Upper lobe of right lung (tissue), 1 donor: ENCODE measurements at regions not wholly inside any gene's neighbourhood (a gene's known extent, or its start where the extent isn't known, plus 50 kb on each side); places are given as distances from the start of the nearest gene placed in this dataset.
A peak's percentile ranks its signal among the peaks of the same experiment; 100 is the strongest.

Experiments
- ATAC-seq: fragments of 200-7000 bp; cut with Tn5 transposase; one replicate; pipeline ENCODE4 v1.9.1; 2020; ENCODE audit warnings: mild to moderate bottlenecking, moderate library complexity
- DNase-seq: peaks from one replicate; pipeline ENCODE4 v3.0.0-alpha.2; 2020
- H3K27ac ChIP-seq: fragments of 200-600 bp; one replicate; pipeline ENCODE4 v1.8.0; 2022
- H3K27me3 ChIP-seq: fragments of 200-600 bp; one replicate; pipeline ENCODE4 v1.8.0; 2022; ENCODE audit warnings: mild to moderate bottlenecking
- H3K36me3 ChIP-seq: fragments of 200-600 bp; one replicate; pipeline ENCODE4 v1.8.0; 2022
- H3K4me1 ChIP-seq: fragments of 200-600 bp; one replicate; pipeline ENCODE4 v1.8.0; 2022
- H3K4me3 ChIP-seq: fragments of 200-600 bp; one replicate; pipeline ENCODE4 v1.8.0; 2022; ENCODE audit warnings: mild to moderate bottlenecking
- H3K9me3 ChIP-seq: fragments of 200-600 bp; one replicate; pipeline ENCODE4 v1.8.0; 2022
- intact Hi-C: fragments of 100-400 bp; cut with DNase I; formaldehyde crosslinking; loops from one replicate; pipeline ENCODE4 v1.11.0; 2022
- TF ChIP-seq, protein P1 (sequence below): fragments of 200-600 bp; IDR thresholded peaks from one replicate; pipeline ENCODE4 v1.8.0; 2022; ENCODE audit warnings: antibody characterized with exemption
- donor health status: DM: no; HTN: yes; CAD: no; lungs with severe emphysema.

DNA sequence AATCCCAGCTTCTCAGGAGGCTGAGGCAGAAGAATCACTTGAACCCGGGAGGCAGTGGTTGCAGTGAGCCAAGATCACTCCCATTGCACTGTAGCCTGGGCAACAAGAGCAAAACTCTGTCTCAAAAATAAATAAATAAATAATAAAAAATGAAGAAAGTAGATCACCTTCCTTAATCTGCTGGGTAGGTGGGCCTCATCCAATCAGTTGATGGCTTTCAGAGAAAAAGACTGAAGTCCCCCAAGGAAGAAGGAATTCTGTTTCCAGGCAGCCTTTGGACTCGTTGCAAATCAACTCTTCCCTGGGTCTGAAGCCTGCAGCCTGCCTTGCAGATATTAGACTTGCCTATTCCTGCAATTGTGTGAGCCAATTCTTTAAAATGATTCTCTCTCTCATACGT, 136.5 kb downstream of the TFCP2L1 start:
- DNase-seq, result no peak
- Histone ChIP-seq H3K36me3 (no peaks in the 10 kb centered on the region), H3K4me1 (peaks cover 3% of the 10 kb centered on the region), H3K27me3 (no peaks in the 10 kb centered on the region), H3K4me3 (no peak overlapping the region), H3K27ac (no peak overlapping the region), H3K9me3 (no peaks in the 10 kb centered on the region)
- ATAC-seq, result no peak
- intact Hi-C loops, result no loop called here
- TF ChIP-seq, protein P1, sequence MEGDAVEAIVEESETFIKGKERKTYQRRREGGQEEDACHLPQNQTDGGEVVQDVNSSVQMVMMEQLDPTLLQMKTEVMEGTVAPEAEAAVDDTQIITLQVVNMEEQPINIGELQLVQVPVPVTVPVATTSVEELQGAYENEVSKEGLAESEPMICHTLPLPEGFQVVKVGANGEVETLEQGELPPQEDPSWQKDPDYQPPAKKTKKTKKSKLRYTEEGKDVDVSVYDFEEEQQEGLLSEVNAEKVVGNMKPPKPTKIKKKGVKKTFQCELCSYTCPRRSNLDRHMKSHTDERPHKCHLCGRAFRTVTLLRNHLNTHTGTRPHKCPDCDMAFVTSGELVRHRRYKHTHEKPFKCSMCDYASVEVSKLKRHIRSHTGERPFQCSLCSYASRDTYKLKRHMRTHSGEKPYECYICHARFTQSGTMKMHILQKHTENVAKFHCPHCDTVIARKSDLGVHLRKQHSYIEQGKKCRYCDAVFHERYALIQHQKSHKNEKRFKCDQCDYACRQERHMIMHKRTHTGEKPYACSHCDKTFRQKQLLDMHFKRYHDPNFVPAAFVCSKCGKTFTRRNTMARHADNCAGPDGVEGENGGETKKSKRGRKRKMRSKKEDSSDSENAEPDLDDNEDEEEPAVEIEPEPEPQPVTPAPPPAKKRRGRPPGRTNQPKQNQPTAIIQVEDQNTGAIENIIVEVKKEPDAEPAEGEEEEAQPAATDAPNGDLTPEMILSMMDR, result no peak

DNA sequence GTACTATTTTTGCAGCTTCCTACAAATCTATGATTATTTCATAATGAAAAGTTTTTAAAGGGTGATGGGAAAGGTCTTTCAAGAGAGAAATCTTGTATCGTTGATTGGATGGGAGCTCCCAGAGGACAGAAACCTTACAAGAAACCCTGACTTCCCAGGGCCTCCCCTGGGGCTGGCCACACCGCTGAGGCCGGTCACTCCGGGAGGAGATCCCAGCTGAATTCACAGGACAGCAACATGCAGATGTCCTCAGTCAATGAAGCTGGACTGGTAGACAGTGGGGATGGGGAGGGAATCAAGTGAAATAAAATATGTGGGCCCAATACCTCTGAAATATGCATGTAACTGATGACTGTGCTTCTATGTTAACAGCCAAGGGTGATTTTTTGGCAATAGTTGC, 135.6 kb downstream of the TFCP2L1 start:
- H3K36me3 ChIP-seq, result no peaks in the 10 kb centered on the region
- no peak for DNase-seq
- intact Hi-C loops, result no loop called here
- H3K4me1 ChIP-seq, result peaks cover 3% of the 10 kb centered on the region
- no peak for ATAC-seq
- H3K9me3 ChIP-seq, result no peaks in the 10 kb centered on the region
- H3K27ac ChIP-seq, result no peak overlapping the region
- TF ChIP-seq, protein P1, result no peak
- no peaks in the 10 kb centered on the region for H3K27me3 ChIP-seq
- H3K4me3 ChIP-seq, result no peak overlapping the region

DNA sequence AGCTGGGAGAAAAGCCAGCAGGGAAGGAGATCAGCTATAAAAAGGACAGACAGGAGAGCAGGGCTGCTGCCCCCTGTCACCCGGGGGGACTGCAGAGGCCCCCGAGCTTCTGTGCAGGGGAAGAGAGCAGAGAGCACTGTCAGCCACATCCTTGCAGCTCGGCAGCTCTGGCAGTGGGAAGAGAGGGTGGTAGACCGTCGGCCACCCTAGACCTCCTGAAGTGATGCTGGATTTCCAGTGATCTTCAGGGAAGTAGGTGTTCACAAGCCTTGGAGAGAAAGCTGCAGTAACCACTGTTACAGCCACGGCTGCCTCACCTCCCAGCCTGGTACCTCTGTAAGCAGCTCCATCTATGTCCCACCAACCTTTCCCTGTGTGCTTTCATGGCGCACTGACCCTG, 134.9 kb downstream of the TFCP2L1 start:
- ATAC-seq (no peak), DNase-seq (no peak)
- Histone ChIP-seq H3K4me3 (no peak overlapping the region), H3K27me3 (no peaks in the 10 kb centered on the region), H3K36me3 (no peaks in the 10 kb centered on the region), H3K9me3 (no peaks in the 10 kb centered on the region), H3K4me1 (peaks cover 3% of the 10 kb centered on the region), H3K27ac (no peak overlapping the region)
- intact Hi-C loops, result no loop called here
- TF ChIP-seq, protein P1, result no peak

DNA sequence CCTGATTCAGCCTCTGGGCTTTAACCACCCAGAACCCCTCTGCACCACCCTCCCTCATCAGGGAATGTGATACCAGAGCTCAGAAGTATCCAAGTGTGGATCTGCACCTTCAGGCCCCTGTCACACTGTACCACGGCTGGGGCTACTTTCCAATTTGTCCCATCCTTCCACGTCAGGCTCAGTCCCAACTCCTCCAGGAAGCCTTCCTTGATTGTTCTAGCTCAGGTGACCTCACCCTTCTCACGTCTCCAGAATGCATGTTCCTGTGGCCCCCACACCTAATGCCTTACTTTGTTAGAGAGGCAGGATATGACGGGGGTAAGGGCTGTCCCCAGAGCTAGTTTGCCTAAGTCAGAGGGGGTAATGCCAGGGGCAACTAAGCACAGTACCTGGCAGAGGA, 134.3 kb downstream of the TFCP2L1 start:
- H3K9me3 ChIP-seq, result no peaks in the 10 kb centered on the region
- no peak overlapping the region for H3K4me3 ChIP-seq
- H3K4me1 ChIP-seq, result peaks cover 3% of the 10 kb centered on the region
- no peaks in the 10 kb centered on the region for H3K27me3 ChIP-seq
- DNase-seq (no peak), ATAC-seq (no peak)
- TF ChIP-seq, protein P1, result no peak
- H3K36me3 ChIP-seq, result no peaks in the 10 kb centered on the region
- no peak overlapping the region for H3K27ac ChIP-seq
- intact Hi-C loops, result no loop called here

DNA sequence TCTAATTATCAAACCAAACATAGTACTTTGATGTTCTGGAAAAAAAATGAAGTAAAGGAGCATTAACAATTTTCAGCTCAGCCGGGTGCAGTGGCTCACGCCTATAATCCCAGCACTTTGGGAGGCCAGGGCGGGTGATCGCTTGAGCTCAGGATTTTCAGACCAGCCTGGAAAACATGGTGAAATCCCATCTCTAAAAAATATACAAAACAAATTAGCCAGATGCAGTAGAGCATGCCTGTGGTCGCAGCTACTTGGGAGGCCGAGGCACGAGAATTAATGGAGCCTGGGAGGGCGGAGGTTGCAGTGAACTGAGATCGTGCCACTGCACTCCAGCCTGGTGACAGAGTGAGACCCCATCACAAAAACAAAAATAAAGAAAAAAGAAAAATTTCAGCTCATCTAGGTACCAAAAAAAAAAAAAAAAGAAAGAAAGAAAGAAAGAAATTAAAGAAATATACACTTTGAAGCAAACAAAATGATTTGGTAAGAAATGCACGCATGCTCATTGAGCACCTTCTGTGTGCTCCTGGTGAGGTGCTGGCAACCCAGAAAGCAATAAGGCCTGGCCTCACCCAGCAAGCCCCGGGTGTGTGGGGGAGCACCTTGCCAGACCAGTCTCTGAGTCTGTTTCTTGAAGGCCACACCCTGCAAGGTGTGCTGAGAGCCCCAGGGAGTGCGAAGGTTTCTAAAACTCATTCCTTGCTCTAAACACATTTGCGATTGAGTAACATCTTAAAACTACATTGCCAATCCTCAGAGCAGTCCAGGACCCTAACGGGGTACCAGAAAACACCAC, 133.5 kb downstream of the TFCP2L1 start:
- H3K9me3 ChIP-seq, result no peaks in the 10 kb centered on the region
- intact Hi-C loops, result no loop called here
- DNase-seq, result peak; percentile 89

More for the DNA sequence above, 133.5 kb downstream of the TFCP2L1 start:
- no peaks in the 10 kb centered on the region for H3K36me3 ChIP-seq
- peak; percentile 85 for ATAC-seq
- TF ChIP-seq, protein P1, result no peak
- H3K27me3 ChIP-seq, result no peaks in the 10 kb centered on the region
- H3K4me1 ChIP-seq, result peaks cover 3% of the 10 kb centered on the region
- no peak overlapping the region for H3K27ac ChIP-seq
- no peak overlapping the region for H3K4me3 ChIP-seq
